H7 (cell line): ENCODE measurements at regions not wholly inside any gene's neighbourhood (a gene's known extent, or its start where the extent isn't known, plus 50 kb on each side); places are given as distances from the start of the nearest gene placed in this dataset.

ENCODE experiments used
- DNase-seq: peaks from one replicate; pipeline ENCODE4 v3.0.0; 2012
- H3K27me3 ChIP-seq: 2 replicates; pipeline ENCODE4 v1.6.0; 2011; ENCODE audit warnings: mild to moderate bottlenecking, low read length; ENCODE audit not compliant: control insufficient read depth, insufficient read depth
- H3K36me3 ChIP-seq: replicated peaks from 2 replicates; pipeline ENCODE4 v1.5.1; 2011; ENCODE audit warnings: low read length; ENCODE audit not compliant: control insufficient read depth, insufficient read depth
- H3K4me3 ChIP-seq: 2 replicates; pipeline ENCODE4 v1.5.1; 2011; ENCODE audit warnings: low read depth, mild to moderate bottlenecking, control low read depth, low read length, moderate library complexity; ENCODE audit not compliant: insufficient read depth

- Histone ChIP-seq H3K4me3 (no peak overlapping the region), H3K27me3 (no peaks in the 10 kb centered on the region), H3K36me3 (no peaks in the 10 kb centered on the region)
- DNase-seq = no peak
Measured at GRCh38 chr16:66002601-66003000, 363.9 kb upstream of the CDH5 start.

- no peaks in the 10 kb centered on the region for H3K27me3 ChIP-seq
- H3K4me3 ChIP-seq = no peak overlapping the region
- DNase-seq = no peak
- no peaks in the 10 kb centered on the region for H3K36me3 ChIP-seq
Measured at GRCh38 chr16:66001432-66001831, 365.1 kb upstream of the CDH5 start.

DNA sequence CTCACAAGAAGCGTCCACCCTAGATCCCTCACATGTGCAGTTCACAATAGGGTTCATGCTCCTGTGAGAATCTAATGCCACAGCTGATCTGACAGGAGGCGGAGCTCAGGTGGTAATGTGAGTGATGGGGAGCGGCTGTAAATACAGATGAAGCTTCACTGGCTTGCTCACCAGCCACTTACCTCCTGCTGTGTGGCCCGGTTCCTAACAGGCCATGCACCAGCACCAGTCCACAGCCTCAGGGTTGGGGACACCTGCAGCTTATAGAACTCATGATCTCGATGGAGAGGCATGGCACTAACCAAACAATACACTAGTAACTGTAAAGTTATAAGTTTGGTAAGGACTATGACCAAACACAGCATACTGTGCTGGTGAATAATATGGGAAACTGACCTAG lies 368.0 kb upstream of the CDH5 start:
- no peaks in the 10 kb centered on the region for H3K27me3 ChIP-seq
- DNase-seq = no peak
- H3K36me3 ChIP-seq = no peaks in the 10 kb centered on the region
- H3K4me3 ChIP-seq = no peak overlapping the region

DNA sequence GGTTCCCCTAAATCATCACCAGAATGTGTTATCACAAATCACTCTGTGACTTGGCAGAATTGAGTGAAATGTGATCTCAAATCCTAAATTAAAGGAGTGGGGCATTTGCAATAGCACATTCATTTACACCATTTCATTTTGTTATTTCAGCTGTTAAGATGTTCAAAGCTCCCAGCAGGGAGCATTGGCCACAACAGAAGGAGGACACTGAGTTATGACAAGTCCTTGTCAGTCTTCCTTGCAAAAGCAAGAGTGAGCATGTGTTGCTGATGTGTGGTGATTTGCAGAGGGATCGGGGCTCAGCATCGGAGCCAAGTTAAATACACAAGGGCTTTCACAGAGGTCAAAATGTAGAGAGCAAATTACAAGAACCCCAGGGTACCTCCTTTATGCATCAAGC lies 372.2 kb upstream of the CDH5 start:
- no peaks in the 10 kb centered on the region for H3K27me3 ChIP-seq
- DNase-seq = no peak
- H3K4me3 ChIP-seq = no peak overlapping the region
- no peaks in the 10 kb centered on the region for H3K36me3 ChIP-seq

GRCh38 chr16:65991149-65991701 lies 375.3 kb upstream of the CDH5 start:
- DNase-seq = peak; percentile 33
- H3K27me3 ChIP-seq = no peaks in the 10 kb centered on the region
- no peak overlapping the region for H3K4me3 ChIP-seq
- H3K36me3 ChIP-seq = no peaks in the 10 kb centered on the region

DNA sequence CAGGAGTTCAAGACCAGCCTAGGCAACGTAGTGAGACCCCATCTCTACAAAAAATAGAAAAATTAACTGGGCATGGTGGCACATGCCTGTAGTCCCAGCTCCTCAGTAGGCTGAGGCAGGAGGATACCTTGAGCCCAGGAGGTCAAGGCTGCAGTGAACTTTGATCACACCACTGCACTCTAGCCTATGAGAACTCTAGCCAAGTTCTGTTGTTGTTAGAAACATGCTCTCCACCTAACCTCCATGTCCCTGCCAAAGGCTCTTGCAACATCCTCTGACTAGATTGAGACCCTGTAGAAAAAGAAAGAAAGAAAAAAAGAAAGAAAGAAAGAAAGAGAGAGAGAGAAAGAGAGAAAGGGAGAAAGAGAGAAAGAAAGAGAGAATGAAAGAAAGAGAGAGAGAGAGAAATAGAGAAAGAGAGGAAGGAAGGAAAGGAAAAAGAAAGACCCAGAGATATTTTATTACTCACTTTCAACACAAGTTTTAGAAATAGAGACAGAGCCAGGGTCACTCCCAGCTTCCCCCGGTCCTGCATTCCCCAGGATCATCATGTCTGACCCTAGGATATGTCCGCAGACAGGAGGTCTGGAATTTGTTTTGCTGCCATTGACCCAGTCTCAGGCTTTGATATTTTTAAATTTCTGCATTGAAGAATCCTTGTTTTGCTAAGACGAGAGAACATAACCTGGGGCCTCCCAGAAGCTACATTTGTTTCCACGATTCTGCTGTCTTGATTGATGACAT lies 376.5 kb upstream of the CDH5 start:
- H3K27me3 ChIP-seq = no peaks in the 10 kb centered on the region
- H3K4me3 ChIP-seq = no peak overlapping the region
- no peak for DNase-seq
- no peaks in the 10 kb centered on the region for H3K36me3 ChIP-seq

- Histone ChIP-seq H3K36me3 (no peaks in the 10 kb centered on the region), H3K27me3 (no peaks in the 10 kb centered on the region), H3K4me3 (no peak overlapping the region)
- no peak for DNase-seq
Measured at GRCh38 chr16:65988024-65988595, 378.4 kb upstream of the CDH5 start.

- Histone ChIP-seq H3K4me3 (no peak overlapping the region), H3K27me3 (no peaks in the 10 kb centered on the region), H3K36me3 (no peaks in the 10 kb centered on the region)
- no peak for DNase-seq
Measured at GRCh38 chr16:65984296-65984695, 382.2 kb upstream of the CDH5 start.

DNA sequence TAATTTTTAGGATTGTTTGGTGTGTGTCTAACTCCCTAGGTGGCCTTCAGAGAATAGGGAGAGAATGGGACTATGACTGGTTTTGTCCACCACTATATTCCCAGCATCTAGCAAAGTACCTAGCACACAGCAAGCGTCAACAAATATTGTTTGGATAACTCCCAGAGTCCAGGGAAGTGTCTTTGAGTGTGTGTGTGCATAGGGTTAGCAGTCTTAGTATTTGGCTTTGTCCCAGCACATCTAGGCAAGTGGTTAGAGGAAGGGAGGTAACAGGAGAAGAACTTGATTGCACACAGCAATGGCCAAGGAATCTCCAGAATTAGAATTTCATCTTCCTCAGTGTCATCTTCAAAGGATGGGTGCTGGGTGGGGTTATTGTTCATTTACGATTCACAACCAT lies 385.4 kb upstream of the CDH5 start:
- no peaks in the 10 kb centered on the region for H3K36me3 ChIP-seq
- no peak for DNase-seq
- no peaks in the 10 kb centered on the region for H3K27me3 ChIP-seq
- H3K4me3 ChIP-seq = no peak overlapping the region

GRCh38 chr16:65975049-65975708 lies 391.3 kb upstream of the CDH5 start:
- Histone ChIP-seq H3K27me3 (no peaks in the 10 kb centered on the region), H3K4me3 (no peak overlapping the region), H3K36me3 (no peaks in the 10 kb centered on the region)
- DNase-seq = no peak

DNA sequence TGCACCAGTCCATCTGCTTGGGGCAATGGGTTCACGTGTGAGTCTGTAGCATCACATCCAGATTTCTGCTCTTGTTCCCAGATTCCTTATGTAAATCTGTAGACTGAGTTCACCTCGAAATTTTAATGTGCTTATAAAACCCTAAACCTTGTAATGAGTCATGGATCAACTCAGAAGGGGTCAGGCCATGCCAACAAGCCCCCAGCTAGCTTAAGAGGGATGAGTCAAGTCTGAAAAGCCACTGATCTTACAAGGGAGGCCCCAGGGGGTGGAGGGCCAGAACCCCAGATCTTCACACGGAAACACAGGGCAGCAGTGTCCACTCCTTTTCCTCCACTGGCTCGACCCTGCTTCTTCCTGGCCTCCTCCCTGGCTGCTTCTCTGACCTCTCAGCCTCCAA lies 399.1 kb upstream of the CDH5 start:
- DNase-seq = no peak
- no peaks in the 10 kb centered on the region for H3K36me3 ChIP-seq
- H3K27me3 ChIP-seq = no peaks in the 10 kb centered on the region
- H3K4me3 ChIP-seq = no peak overlapping the region

DNA sequence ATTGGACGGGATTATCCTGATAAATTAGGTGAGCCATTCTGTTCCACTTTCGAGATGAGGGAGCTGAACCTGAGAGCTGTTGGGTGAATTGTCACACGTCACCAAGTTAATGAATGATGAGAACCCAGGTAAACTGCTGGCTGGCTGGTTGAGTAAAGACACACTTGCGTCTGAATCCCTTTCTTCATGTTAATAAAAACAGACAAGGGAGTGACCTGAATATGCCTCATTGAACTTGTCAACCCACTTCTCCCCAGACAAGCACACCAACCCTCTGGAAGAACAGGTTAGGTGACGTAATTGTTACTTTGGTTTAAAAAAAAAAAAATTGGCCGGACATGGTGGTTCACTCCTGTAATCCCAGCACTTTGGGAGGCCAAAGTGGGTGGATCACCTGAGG lies 400.9 kb upstream of the CDH5 start:
- no peak for DNase-seq
- H3K36me3 ChIP-seq = no peaks in the 10 kb centered on the region
- no peaks in the 10 kb centered on the region for H3K27me3 ChIP-seq
- H3K4me3 ChIP-seq = no peak overlapping the region

GRCh38 chr16:65964752-65965151 lies 401.7 kb upstream of the CDH5 start:
- no peak for DNase-seq
- H3K36me3 ChIP-seq = no peaks in the 10 kb centered on the region
- H3K27me3 ChIP-seq = no peaks in the 10 kb centered on the region
- no peak overlapping the region for H3K4me3 ChIP-seq

DNA sequence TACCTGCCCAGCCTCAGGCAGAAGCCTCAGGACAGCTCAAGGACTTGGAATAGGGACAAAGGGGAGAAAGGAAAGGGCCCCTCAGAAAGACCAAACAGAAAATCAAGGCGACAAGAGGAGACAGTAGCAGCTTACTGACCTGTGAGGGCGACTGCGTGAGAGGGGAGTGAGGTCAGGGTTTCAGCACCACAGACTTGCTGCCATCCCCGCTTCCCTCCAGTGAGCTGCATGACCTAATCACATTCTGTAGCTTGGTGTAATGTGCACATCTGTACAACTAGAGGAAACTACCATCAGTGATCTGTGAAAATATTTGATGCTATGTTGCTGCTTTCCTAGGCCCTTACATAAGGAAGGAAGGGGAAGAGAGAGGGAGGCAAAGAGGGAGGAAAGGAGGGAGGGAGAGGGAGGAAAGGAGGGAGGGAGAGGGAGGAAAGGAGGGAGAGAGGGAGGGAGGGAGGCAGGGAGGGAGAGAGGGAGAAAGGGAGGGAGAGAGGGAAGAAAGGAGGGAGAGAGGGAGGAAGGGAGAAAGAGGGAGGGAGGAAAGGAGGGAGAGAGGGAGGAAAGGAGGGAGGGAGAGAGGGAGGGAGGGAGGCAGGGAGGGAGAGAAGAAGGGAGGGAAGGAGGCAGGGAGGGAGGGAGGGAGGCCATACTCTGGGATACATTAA lies 404.9 kb upstream of the CDH5 start:
- no peaks in the 10 kb centered on the region for H3K36me3 ChIP-seq
- no peak overlapping the region for H3K4me3 ChIP-seq
- H3K27me3 ChIP-seq = no peaks in the 10 kb centered on the region
- no peak for DNase-seq

- DNase-seq = no peak
- Histone ChIP-seq H3K27me3 (no peaks in the 10 kb centered on the region), H3K36me3 (no peaks in the 10 kb centered on the region), H3K4me3 (no peak overlapping the region)
Measured at GRCh38 chr16:65959983-65960382, 406.5 kb upstream of the CDH5 start.
